Stimulated activated CD4-positive, alpha-beta T cell treated with anti-CD3 and anti-CD28 coated beads, Interleukin-2, amount 100 ng/mL, for 4 hours (primary cell): ENCODE measurements at regions not wholly inside any gene's neighbourhood (a gene's known extent, or its start where the extent isn't known, plus 50 kb on each side); places are given as distances from the start of the nearest gene placed in this dataset.
"Not testable (repeated sequence)": the region's sequence is repeated elsewhere in the genome, so short reads cannot be mapped to it uniquely, and the experiment has no call there.

Source experiments
- DNase-seq: peaks from one replicate; pipeline ENCODE4 v3.0.0-alpha.2; 2020; ENCODE audit warnings: low read depth

DNA sequence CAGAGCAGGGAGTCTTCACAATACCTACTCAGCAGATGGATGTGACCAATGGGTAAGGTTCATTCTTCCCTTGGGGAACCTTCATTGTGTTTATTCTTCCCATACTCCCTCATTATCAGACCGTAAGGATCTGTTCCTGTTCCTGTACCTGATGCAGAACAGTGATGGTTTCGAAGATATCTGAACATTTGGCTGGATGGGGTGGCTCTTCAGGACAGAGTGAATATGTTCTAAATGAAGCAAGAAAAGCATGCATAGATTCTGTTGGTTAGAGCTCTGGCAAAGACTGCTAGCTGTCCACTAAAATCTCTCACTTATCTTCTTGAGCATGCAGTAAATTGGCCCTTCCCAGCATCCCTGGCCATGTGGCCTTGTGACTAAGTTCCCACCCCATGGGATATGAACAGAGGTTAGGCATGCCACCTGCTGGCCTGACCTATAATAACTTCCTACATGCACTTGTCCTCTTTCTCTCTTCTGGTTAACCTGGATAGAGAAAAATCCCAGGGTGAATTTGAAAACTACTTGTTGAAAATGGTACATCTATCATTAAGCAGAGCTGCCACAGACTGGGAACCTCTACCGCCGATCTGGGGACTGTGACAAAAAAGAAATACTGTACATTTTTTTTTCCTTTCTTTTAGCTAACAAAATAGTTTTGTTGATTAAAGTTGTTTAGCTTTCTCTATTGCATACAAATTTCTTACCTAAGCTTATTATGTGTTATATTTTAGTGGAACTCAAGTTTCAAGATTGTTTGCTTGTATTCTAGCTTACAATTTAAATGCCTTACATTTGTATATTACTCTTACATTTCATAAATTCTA is 60.0 kb upstream of the BANK1 start:
- DNase-seq = peak; percentile 26

- DNase-seq = no peak
Observed at GRCh38 chr4:101727238-101727637, 63.3 kb upstream of the BANK1 start.

GRCh38 chr4:101724093-101724492 is 66.4 kb upstream of the BANK1 start:
- DNase-seq = no peak

GRCh38 chr4:101718810-101719209 is 71.7 kb upstream of the BANK1 start:
- no peak for DNase-seq

DNA sequence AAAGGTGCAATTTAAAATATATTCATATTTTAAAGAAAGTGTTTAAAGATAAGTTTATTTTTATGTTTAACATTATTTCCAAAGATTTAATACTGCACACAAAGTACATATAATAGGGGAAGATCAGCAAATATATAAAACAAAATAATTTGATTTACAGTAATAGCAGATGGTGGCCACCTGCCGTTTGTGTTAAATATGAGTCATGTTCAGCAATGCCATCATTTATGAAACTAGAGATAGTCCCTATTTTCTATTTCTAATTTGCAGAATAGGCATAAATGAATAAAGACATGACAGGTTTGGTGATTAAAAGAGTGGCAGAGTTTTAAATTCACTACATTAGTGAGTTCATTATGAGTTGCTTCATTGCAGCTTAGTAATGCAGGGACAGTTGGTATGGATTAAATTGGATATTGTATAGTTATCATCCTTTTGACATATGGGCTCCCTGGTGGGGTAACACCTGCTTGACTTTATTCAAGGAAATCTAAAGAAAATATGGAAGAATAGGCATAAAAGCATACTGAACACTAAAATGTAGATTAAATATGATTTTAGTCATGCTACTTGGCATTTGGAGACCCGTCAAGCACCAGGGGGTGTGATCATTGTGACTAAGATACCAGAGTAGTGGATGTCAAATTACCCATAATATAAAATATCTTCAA is 78.8 kb upstream of the BANK1 start:
- DNase-seq = no peak

- no peak for DNase-seq
Observed at GRCh38 chr4:101710806-101711205, 79.7 kb upstream of the BANK1 start.

DNA sequence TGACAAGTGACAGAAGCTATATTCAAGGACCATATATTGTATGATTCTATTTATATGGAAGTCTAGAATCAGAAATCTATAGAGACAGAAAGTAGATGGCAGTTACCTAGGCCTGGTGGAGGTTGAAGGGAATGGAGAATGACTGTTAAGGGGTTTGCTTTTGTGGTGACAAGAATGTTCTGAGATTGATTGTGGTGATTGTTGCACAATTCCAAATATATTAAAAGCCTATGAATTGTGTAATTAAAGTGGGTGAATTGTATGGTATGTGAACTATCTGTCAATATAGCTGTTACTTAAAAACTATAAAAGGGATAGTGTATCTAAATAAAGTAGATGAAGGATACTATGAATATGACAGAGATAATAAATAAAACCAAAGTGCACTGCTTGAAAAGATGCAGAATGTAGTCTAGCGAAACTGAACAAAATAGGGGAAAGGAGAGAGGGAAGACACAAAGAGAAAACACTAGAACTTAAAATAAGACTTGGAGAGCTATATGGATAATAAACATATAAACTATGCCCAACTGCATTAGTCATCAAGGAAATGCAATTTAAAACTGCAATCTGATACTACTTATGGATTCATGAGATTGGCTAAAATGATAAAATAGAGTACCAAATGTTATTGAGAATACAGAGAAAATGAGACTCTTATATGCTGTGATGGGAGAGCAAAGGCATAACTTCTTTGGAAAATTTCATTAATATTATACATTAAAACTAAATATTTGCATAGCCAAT is 82.1 kb upstream of the BANK1 start:
- DNase-seq = no peak

- no peak for DNase-seq
Observed at GRCh38 chr4:101707596-101707995, 82.9 kb upstream of the BANK1 start.

DNA sequence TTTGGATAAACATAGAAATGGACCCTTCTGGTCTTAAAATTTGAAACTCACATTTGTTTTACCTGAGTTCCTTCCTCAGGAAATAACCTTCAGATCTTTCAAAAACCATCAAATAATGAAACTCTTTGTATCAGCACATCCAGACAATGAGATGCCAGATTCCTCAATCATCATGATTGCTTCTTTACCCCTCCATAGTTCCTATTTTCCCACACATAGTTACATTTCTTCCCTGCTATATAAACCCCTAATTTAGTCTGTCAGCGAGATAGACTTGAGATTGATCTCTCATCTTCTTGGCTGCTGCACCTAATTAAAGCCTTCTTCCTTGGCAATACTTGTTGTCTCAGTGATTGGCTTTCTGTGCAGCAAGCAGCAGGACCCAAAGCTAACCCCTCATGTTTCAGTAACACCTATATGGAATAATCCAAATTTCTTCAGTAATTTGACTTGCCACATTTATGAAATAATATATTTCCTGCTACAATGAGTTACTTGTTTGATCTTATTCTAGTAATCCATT is 83.9 kb upstream of the BANK1 start:
- no peak for DNase-seq

GRCh38 chr4:101701551-101701950 is 89.0 kb upstream of the BANK1 start:
- no peak for DNase-seq

DNA sequence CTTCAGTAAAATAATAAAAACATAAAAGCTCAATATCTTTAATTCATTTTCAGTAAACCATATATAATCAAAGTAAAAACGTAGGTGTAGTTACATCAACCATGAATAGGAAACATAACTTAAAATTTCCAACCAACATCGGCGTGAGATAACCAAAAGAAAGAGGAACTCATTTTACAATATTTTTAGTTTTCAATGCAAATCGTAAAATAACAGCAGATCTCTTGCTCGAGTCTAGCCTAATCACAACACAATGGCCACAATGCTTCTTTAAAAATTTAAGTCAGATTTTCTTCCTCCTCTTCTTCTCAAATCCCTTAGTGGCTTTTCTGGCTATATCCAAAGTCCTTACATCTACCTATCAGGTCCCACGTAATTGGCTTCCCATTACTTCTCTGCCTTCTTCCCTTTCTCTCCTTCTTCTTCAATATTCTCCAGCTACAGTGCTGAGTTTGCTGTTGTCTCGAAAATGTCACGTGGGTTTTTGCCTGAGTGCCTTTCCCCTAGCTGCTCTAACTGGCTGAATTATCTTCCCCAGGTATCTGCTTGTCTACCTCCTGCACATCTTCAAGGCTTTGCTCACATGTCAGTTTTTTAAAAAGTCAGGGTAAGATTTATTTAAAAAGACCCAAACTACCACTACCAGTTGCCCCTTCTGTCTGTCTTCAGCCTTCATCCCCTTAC is 90.9 kb upstream of the BANK1 start:
- no peak for DNase-seq

DNA sequence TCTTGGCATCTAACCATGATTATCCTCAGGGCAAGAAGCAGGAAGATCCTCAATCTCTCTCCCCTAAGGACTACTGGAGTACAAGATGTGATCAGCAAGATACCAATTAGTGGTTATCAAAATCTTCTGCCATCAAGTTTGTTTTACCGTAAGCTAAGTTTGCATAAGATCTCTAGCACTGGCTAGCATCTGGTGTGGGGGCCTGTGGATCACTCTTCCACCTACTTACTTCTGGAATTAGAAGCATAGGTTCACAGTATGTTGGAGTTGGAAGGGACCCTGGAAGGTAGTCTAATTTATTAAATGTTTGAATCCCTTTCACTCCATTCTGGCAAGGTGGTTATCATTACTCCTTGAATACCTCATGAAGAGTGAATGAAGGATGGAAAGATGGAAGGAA is 93.3 kb upstream of the BANK1 start:
- no peak for DNase-seq

- DNase-seq = no peak
Observed at GRCh38 chr4:101696276-101697010, 94.1 kb upstream of the BANK1 start.

DNA sequence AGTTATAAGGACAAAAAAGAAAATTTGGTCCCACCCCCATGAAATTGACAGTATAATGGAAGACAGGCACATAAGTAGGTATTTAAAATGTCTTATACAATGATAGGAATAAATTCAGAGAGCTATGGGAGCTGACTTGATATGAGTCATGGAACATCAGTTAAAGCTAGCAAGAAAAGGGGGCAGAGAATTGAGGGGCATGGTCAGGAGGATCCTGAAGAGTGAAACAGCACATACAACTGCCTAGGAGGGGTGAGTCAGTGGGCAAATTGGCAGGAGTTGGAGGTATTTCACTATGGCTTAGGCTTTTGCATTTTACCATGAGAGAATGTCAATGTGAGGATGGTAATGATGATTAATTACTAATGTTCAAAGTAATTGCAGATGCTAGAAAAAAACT is 95.4 kb upstream of the BANK1 start:
- no peak for DNase-seq

- DNase-seq = not testable (repeated sequence)
Observed at GRCh38 chr4:101694403-101694802, 96.1 kb upstream of the BANK1 start.

- DNase-seq = no peak
Observed at GRCh38 chr4:101693842-101694398, 96.6 kb upstream of the BANK1 start.

DNA sequence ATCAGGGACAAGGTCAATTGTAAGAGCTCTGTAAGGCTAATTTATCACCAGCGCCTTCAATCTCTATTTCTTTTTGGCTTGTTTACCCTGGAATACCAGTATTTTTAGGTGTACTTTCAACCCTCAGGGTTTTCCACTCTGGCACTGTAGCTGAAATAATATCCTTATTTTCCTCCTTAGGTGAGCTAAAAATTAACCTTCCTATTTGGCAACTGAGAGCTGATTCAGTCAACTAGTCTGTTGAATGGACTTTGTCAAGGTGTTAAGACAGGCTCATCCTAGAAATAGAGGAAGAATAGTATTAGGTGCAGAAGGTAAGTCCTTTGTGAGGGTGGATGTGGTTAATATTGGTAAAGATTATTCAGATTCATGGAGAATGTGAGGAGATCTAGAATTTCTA is 101.3 kb upstream of the BANK1 start:
- DNase-seq = no peak

DNA sequence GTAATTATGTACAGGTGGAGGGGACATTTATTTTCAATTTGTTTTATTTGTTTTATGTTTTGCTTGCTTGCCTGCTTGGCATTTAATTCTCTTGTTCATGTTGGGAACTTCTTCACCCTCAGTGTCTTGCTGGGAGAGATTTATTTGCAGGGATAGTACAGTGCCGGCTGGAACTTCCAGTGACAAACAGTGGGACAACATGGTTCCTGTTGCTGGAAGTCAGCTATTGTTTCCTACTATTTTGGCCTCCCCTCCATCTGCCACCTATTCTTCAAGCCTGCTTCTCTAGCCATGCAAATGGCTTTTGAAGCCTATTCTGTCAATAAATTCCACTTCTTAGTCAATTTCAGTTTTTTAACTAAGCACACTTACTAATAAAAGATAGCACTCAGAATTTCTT is 105.4 kb upstream of the BANK1 start:
- DNase-seq = no peak

DNA sequence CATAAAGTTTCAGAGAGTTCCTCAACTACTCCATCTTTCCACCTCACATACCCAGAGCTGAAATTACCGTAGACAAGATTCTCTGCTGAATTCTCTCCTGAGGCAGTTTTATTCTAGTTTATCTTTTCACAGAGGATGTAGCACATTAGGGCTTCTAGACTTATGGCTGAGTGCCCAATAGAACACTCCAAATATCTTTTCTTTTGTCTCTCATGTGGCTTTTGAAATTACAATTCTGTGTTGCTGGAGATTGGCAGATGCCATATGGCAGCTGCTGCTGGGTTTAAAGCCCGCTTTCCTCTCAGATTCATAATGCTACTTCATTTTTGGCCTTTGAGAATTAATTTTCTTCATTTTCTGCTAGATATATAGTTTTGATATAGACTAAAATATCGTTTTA is 107.6 kb upstream of the BANK1 start:
- no peak for DNase-seq

- DNase-seq = no peak
Observed at GRCh38 chr4:101678180-101678579, 112.3 kb upstream of the BANK1 start.

- DNase-seq = no peak
Observed at GRCh38 chr4:101670897-101671296, 119.6 kb upstream of the BANK1 start.
